ENCODE measurements at regions not wholly inside any gene's neighbourhood (a gene's known extent, or its start where the extent isn't known, plus 50 kb on each side); places are given as distances from the start of the nearest gene placed in this dataset.

DNA sequence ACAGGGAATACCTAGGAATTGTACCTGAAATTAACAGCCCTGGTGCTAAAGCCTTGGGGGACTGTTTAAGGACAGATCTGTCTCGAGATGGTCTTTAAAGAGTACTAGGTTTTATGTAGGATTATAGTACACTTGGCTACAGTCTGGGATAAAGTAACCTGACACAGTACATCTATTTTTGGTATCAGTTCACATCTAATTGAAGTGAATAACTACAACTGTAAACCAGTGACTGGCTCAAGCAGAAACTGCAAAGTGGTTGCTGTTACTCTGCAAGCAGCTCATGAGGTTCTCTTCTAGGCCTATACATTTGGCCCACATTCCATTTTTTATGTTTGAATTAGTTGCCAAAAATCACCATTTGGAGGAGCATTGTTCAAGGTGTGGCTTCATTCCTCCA, 320.8 kb upstream of the USP25 start:
- no peaks in the 10 kb centered on the region for H3K27me3 ChIP-seq
- no peaks in the 10 kb centered on the region for H3K36me3 ChIP-seq
- 92 to 96% methylated on average over 1 of the region's 1 CpG for WGBS, 2 donors
- no peaks in the 10 kb centered on the region for H3K4me1 ChIP-seq
- H3K9me3 ChIP-seq: no peaks in the 10 kb centered on the region
- intact Hi-C loops (cut with DNase I): no loop called here
- no peak overlapping the region for H3K4me3 ChIP-seq
- DNase-seq: no peak
- H3K27ac ChIP-seq: no peak overlapping the region
- TF ChIP-seq POLR2A (IDR thresholded peaks at IDR 0.05): no peak
- no peak for TF ChIP-seq EP300 (IDR thresholded peaks at IDR 0.05)
- TF ChIP-seq POLR2AphosphoS5 (IDR thresholded peaks at IDR 0.05): no peak
- TF ChIP-seq, protein P1, sequence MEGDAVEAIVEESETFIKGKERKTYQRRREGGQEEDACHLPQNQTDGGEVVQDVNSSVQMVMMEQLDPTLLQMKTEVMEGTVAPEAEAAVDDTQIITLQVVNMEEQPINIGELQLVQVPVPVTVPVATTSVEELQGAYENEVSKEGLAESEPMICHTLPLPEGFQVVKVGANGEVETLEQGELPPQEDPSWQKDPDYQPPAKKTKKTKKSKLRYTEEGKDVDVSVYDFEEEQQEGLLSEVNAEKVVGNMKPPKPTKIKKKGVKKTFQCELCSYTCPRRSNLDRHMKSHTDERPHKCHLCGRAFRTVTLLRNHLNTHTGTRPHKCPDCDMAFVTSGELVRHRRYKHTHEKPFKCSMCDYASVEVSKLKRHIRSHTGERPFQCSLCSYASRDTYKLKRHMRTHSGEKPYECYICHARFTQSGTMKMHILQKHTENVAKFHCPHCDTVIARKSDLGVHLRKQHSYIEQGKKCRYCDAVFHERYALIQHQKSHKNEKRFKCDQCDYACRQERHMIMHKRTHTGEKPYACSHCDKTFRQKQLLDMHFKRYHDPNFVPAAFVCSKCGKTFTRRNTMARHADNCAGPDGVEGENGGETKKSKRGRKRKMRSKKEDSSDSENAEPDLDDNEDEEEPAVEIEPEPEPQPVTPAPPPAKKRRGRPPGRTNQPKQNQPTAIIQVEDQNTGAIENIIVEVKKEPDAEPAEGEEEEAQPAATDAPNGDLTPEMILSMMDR (IDR thresholded peaks at IDR 0.05): no peak

DNA sequence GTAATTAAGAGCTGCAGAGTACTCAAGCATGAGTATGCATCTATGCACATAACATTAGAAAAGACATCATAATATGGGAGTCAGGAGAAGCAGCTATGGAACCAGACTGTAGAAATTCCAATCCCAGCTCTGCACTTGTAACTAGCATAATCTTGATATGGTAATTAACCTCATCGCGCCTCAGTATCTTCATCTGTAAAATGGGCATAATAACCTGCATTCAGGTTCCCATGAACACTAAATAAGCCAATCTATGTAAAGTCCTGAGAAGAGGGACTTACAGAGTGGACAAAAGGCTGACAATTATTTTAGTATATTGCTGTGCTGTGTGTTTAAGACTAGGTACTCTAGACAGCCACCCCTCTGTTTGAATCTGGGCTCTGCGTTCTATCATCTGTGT, 318.9 kb upstream of the USP25 start:
- no peak for TF ChIP-seq POLR2AphosphoS5 (IDR thresholded peaks at IDR 0.05)
- TF ChIP-seq POLR2A (IDR thresholded peaks at IDR 0.05): no peak
- TF ChIP-seq EP300 (IDR thresholded peaks at IDR 0.05): no peak
- TF ChIP-seq, protein P1 (IDR thresholded peaks at IDR 0.05): no peak
- Histone ChIP-seq H3K27me3 (no peaks in the 10 kb centered on the region), H3K4me1 (no peaks in the 10 kb centered on the region), H3K36me3 (no peaks in the 10 kb centered on the region), H3K9me3 (no peaks in the 10 kb centered on the region), H3K27ac (no peak overlapping the region), H3K4me3 (no peak overlapping the region)
- intact Hi-C loops (cut with DNase I): no loop called here
- 91 to 96% methylated on average over 3 of the region's 3 CpGs for WGBS, 2 donors
- no peak for DNase-seq

DNA sequence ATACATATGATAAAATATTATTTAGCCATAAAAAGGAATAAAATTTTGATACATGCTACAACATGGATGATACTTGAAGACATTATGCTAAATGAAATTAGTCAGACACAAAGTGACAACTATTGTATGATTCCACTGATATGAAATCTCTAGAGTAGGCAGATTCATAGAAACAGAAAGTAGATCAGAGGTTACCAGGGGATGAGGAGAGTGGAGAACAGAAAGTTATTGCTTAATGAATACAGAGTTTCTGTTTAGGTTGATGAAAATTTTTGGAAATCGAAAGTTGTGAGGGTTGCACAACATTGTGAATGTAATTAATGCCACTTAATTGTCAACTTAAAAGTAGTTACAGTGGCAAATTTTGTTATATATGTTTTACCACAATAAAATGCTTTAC, 315.7 kb upstream of the USP25 start:
- H3K36me3 ChIP-seq: no peaks in the 10 kb centered on the region
- no peak for DNase-seq
- H3K9me3 ChIP-seq: no peaks in the 10 kb centered on the region
- H3K27ac ChIP-seq: no peak overlapping the region
- 54 to 66% methylated on average over 1 of the region's 1 CpG for WGBS, 2 donors
- no peaks in the 10 kb centered on the region for H3K4me1 ChIP-seq
- H3K4me3 ChIP-seq: no peak overlapping the region
- intact Hi-C loops (cut with DNase I): no loop called here
- TF ChIP-seq POLR2AphosphoS5 (IDR thresholded peaks at IDR 0.05) (no peak), EP300 (IDR thresholded peaks at IDR 0.05) (no peak), POLR2A (IDR thresholded peaks at IDR 0.05) (no peak)
- TF ChIP-seq, protein P1 (IDR thresholded peaks at IDR 0.05): no peak
- H3K27me3 ChIP-seq: no peaks in the 10 kb centered on the region

DNA sequence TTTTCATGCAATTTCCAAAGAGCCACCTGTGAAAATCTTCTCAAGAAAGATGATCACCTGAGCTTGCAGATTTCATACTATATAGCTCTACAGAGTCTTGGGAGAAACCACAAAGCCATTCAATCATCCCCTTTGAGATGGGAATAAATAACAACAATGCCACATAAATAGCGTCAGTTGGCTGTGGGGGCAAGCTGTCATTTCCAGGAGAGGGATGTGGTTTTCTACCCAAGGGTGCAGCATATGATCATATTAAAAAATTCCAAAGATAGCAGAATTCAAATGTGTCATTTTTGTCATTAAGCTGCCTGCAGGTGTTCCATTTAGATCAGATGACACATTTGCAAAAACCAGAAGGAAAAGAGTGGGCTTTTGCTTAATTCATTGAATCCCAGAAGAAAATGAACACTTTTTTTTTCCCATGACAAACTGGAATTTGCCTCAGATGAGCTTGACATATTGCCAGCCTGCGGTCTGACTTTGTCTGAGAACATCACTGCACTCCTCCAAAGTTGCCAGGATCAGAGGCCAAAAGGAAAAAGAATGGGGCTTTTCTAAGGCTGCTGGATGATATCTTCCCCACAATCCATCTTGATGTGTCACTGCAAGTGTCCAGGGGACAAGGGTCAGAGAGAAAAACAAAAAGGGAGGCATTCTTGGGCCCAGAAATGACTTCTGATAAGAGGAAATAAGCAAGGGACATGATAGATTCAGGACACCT, 314.1 kb upstream of the USP25 start:
- no peaks in the 10 kb centered on the region for H3K9me3 ChIP-seq
- no peaks in the 10 kb centered on the region for H3K36me3 ChIP-seq
- H3K27me3 ChIP-seq: no peaks in the 10 kb centered on the region
- no peaks in the 10 kb centered on the region for H3K4me1 ChIP-seq
- 71 to 84% methylated on average over 2 of the region's 2 CpGs for WGBS, 2 donors
- TF ChIP-seq POLR2A (IDR thresholded peaks at IDR 0.05) (no peak), POLR2AphosphoS5 (IDR thresholded peaks at IDR 0.05) (no peak), EP300 (IDR thresholded peaks at IDR 0.05) (no peak)
- TF ChIP-seq, protein P1 (IDR thresholded peaks at IDR 0.05): no peak
- no peak for DNase-seq
- H3K27ac ChIP-seq: no peak overlapping the region
- H3K4me3 ChIP-seq: no peak overlapping the region
- intact Hi-C loops (cut with DNase I): no loop called here

DNA sequence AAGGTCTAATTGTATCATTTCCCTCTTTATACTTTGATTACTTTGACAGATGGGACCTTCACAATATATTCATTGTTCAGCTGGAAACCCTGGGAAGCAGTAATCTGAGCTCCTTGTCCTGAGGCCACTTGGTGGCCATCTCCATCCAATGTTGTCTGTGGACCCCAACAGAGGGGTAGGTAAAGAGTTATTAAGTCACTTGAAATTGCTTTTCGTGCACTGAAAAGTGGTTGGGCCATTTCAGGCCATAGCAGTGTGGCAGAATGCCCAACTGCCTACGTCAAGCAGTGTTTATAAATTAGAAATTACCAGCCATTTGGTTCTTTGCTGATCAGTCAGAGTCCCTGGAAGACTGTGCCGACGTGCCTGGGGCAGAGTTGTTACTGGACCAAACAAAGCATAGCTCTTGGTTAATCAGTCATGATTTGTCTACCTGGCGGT, 308.3 kb upstream of the USP25 start:
- peaks cover 0 to 10% (median 7%) of the 10 kb centered on the region in 4 donors for H3K4me1 ChIP-seq
- no peak overlapping the region for H3K4me3 ChIP-seq
- DNase-seq: no peak
- H3K27ac ChIP-seq: no peak overlapping the region
- no peaks in the 10 kb centered on the region for H3K36me3 ChIP-seq
- no peak for TF ChIP-seq EP300 (IDR thresholded peaks at IDR 0.05)
- no peak for TF ChIP-seq POLR2A (IDR thresholded peaks at IDR 0.05)
- TF ChIP-seq, protein P1 (IDR thresholded peaks at IDR 0.05): no peak
- TF ChIP-seq POLR2AphosphoS5 (IDR thresholded peaks at IDR 0.05): no peak
- H3K27me3 ChIP-seq: no peaks in the 10 kb centered on the region
- WGBS, 2 donors: 73 to 83% methylated on average over 5 of the region's 5 CpGs
- H3K9me3 ChIP-seq: no peaks in the 10 kb centered on the region
- intact Hi-C loops (cut with DNase I): no loop called here
